Activated CD4-positive, CD25-positive, alpha-beta regulatory T cell treated with anti-CD3 and anti-CD28 coated beads, Interleukin-2, amount 50 U/mL, for 72 hours (primary cell): ENCODE measurements at regions not wholly inside any gene's neighbourhood (a gene's known extent, or its start where the extent isn't known, plus 50 kb on each side); places are given as distances from the start of the nearest gene placed in this dataset.

Experiments used
- DNase-seq: peaks from one replicate; pipeline ENCODE4 v3.0.0; 2021

GRCh38 chr21:34022627-34023335 is 50.6 kb upstream of the MRPS6 start:
- DNase-seq: no peak

- no peak for DNase-seq
Measured at GRCh38 chr21:34021726-34022125, 51.7 kb upstream of the MRPS6 start.

GRCh38 chr21:34020983-34021553 is 52.3 kb upstream of the MRPS6 start:
- no peak for DNase-seq

GRCh38 chr21:34020005-34020847 is 53.2 kb upstream of the MRPS6 start:
- DNase-seq: no peak

GRCh38 chr21:34019402-34019801 is 54.0 kb upstream of the MRPS6 start:
- DNase-seq: no peak

- DNase-seq: no peak
Measured at GRCh38 chr21:34018910-34019309, 54.5 kb upstream of the MRPS6 start.

GRCh38 chr21:34018185-34018584 is 55.2 kb upstream of the MRPS6 start:
- DNase-seq: no peak

- no peak for DNase-seq
Measured at GRCh38 chr21:34017039-34017961, 56.1 kb upstream of the MRPS6 start.

- DNase-seq: no peak
Measured at GRCh38 chr21:34012640-34013039, 60.7 kb upstream of the MRPS6 start.

GRCh38 chr21:34011660-34012059 is 61.7 kb upstream of the MRPS6 start:
- DNase-seq: no peak

GRCh38 chr21:34009193-34009592 is 64.2 kb upstream of the MRPS6 start:
- no peak for DNase-seq

GRCh38 chr21:34008618-34009017 is 64.8 kb upstream of the MRPS6 start:
- DNase-seq: peak; percentile 48

- DNase-seq: no peak
Measured at GRCh38 chr21:34006611-34007168, 66.7 kb upstream of the MRPS6 start.

- no peak for DNase-seq
Measured at GRCh38 chr21:34004974-34005373, 68.4 kb upstream of the MRPS6 start.

- no peak for DNase-seq
Measured at GRCh38 chr21:34004013-34004938, 69.1 kb upstream of the MRPS6 start.

- no peak for DNase-seq
Measured at GRCh38 chr21:34003428-34003827, 70.0 kb upstream of the MRPS6 start.

- no peak for DNase-seq
Measured at GRCh38 chr21:34000375-34000774, 73.0 kb upstream of the MRPS6 start.

- no peak for DNase-seq
Measured at GRCh38 chr21:33998809-33999208, 74.6 kb upstream of the MRPS6 start.

- DNase-seq: no peak
Measured at GRCh38 chr21:33998402-33998801, 75.0 kb upstream of the MRPS6 start.

- no peak for DNase-seq
Measured at GRCh38 chr21:33997436-33997835, 75.9 kb upstream of the MRPS6 start.

GRCh38 chr21:33994373-33994772 is 78.8 kb upstream of the ATP5PO start:
- no peak for DNase-seq
